ENCODE measurements at regions not wholly inside any gene's neighbourhood (a gene's known extent, or its start where the extent isn't known, plus 50 kb on each side); places are given as distances from the start of the nearest gene placed in this dataset.

DNA sequence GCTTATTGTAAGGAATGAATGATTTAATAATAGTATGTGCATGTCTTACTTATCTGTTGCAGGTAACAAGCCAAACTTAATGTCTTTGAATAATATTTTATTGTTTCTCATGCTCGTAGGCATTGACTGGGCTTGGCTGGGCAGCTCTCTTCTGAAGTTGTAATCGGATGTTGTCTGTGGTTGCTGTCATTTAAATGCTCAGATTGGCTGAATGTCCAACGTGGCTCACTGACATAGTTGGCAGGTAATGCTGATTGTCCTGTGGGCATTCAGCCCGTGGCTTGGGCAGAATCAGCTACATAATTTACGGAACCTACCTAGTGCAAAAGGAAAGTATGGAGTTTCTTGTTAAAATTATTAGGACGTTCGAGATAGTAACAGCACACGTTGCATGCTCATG lies 297.4 kb upstream of the GBE1 start:
- ATAC-seq (no peak), DNase-seq (ENCODE audit: low spot score) (no peak)
- Histone ChIP-seq H3F3A (replicated peaks; ENCODE audit: low read depth) (no peaks in the 10 kb centered on the region), H3K27me3 (ENCODE audit: insufficient read depth) (no peaks in the 10 kb centered on the region), H3K27ac (ENCODE audit: low read depth) (no peak overlapping the region), H3K79me2 (replicated peaks; ENCODE audit: insufficient read depth) (no peaks in the 10 kb centered on the region), H3K4me1 (ENCODE audit: insufficient read depth) (no peaks in the 10 kb centered on the region), H2AFZ (no peak overlapping the region), H3K4me3 (no peak overlapping the region), H4K20me1 (replicated peaks; ENCODE audit: insufficient read depth) (no peaks in the 10 kb centered on the region; the same call in 1 of the 2 replicates), H3K9me2 (ENCODE audit: insufficient read depth) (no peaks in the 10 kb centered on the region), H3K4me2 (no peak overlapping the region), H3K36me3 (ENCODE audit: insufficient read depth) (no peaks in the 10 kb centered on the region)
- H3K27ac Mint-ChIP-seq = no peak overlapping the region
- no peaks in the 10 kb centered on the region for H3K27me3 Mint-ChIP-seq (ENCODE audit: insufficient read depth, low read depth, poor library complexity)
- no peaks in the 10 kb centered on the region for H3K4me1 Mint-ChIP-seq
- no peak overlapping the region for H3K4me3 Mint-ChIP-seq
- no peaks in the 10 kb centered on the region for H3K36me3 Mint-ChIP-seq (ENCODE audit: low read depth)
- TF ChIP-seq, protein P1, sequence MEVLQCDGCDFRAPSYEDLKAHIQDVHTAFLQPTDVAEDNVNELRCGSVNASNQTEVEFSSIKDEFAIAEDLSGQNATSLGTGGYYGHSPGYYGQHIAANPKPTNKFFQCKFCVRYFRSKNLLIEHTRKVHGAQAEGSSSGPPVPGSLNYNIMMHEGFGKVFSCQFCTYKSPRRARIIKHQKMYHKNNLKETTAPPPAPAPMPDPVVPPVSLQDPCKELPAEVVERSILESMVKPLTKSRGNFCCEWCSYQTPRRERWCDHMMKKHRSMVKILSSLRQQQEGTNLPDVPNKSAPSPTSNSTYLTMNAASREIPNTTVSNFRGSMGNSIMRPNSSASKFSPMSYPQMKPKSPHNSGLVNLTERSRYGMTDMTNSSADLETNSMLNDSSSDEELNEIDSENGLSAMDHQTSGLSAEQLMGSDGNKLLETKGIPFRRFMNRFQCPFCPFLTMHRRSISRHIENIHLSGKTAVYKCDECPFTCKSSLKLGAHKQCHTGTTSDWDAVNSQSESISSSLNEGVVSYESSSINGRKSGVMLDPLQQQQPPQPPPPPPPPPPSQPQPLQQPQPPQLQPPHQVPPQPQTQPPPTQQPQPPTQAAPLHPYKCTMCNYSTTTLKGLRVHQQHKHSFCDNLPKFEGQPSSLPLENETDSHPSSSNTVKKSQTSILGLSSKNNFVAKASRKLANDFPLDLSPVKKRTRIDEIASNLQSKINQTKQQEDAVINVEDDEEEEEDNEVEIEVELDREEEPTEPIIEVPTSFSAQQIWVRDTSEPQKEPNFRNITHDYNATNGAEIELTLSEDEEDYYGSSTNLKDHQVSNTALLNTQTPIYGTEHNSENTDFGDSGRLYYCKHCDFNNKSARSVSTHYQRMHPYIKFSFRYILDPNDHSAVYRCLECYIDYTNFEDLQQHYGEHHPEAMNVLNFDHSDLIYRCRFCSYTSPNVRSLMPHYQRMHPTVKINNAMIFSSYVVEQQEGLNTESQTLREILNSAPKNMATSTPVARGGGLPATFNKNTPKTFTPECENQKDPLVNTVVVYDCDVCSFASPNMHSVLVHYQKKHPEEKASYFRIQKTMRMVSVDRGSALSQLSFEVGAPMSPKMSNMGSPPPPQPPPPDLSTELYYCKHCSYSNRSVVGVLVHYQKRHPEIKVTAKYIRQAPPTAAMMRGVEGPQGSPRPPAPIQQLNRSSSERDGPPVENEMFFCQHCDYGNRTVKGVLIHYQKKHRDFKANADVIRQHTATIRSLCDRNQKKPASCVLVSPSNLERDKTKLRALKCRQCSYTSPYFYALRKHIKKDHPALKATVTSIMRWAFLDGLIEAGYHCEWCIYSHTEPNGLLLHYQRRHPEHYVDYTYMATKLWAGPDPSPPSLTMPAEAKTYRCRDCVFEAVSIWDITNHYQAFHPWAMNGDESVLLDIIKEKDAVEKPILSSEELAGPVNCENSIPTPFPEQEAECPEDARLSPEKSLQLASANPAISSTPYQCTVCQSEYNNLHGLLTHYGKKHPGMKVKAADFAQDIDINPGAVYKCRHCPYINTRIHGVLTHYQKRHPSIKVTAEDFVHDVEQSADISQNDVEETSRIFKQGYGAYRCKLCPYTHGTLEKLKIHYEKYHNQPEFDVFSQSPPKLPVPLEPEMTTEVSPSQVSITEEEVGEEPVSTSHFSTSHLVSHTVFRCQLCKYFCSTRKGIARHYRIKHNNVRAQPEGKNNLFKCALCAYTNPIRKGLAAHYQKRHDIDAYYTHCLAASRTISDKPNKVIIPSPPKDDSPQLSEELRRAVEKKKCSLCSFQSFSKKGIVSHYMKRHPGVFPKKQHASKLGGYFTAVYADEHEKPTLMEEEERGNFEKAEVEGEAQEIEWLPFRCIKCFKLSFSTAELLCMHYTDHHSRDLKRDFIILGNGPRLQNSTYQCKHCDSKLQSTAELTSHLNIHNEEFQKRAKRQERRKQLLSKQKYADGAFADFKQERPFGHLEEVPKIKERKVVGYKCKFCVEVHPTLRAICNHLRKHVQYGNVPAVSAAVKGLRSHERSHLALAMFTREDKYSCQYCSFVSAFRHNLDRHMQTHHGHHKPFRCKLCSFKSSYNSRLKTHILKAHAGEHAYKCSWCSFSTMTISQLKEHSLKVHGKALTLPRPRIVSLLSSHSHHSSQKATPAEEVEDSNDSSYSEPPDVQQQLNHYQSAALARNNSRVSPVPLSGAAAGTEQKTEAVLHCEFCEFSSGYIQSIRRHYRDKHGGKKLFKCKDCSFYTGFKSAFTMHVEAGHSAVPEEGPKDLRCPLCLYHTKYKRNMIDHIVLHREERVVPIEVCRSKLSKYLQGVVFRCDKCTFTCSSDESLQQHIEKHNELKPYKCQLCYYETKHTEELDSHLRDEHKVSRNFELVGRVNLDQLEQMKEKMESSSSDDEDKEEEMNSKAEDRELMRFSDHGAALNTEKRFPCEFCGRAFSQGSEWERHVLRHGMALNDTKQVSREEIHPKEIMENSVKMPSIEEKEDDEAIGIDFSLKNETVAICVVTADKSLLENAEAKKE (CRISPR knock-in tag; IDR thresholded peaks at IDR 0.05) = no peak
- TF ChIP-seq EZH2 (IDR thresholded peaks at IDR 0.05; ENCODE audit: low read depth, unreplicated experiment) = no peak
- TF ChIP-seq EZH2phosphoT487 (IDR thresholded peaks at IDR 0.05; ENCODE audit: unreplicated experiment) = no peak
- no peak for TF ChIP-seq POLR2AphosphoS5 (IDR thresholded peaks at IDR 0.05; ENCODE audit: low read depth)
- TF ChIP-seq JUNB (IDR thresholded peaks at IDR 0.05; ENCODE audit: unreplicated experiment) = no peak
- TF ChIP-seq CTCF (conservative IDR thresholded peaks at IDR 0.05; ENCODE audit: low read depth in 2 of 2) = no peak
- TF ChIP-seq STAT1 (IDR thresholded peaks at IDR 0.05; ENCODE audit: unreplicated experiment) = no peak
- no peak for TF ChIP-seq NANOG (IDR thresholded peaks at IDR 0.05; ENCODE audit: borderline replicate concordance)
- TF ChIP-seq, protein P2, sequence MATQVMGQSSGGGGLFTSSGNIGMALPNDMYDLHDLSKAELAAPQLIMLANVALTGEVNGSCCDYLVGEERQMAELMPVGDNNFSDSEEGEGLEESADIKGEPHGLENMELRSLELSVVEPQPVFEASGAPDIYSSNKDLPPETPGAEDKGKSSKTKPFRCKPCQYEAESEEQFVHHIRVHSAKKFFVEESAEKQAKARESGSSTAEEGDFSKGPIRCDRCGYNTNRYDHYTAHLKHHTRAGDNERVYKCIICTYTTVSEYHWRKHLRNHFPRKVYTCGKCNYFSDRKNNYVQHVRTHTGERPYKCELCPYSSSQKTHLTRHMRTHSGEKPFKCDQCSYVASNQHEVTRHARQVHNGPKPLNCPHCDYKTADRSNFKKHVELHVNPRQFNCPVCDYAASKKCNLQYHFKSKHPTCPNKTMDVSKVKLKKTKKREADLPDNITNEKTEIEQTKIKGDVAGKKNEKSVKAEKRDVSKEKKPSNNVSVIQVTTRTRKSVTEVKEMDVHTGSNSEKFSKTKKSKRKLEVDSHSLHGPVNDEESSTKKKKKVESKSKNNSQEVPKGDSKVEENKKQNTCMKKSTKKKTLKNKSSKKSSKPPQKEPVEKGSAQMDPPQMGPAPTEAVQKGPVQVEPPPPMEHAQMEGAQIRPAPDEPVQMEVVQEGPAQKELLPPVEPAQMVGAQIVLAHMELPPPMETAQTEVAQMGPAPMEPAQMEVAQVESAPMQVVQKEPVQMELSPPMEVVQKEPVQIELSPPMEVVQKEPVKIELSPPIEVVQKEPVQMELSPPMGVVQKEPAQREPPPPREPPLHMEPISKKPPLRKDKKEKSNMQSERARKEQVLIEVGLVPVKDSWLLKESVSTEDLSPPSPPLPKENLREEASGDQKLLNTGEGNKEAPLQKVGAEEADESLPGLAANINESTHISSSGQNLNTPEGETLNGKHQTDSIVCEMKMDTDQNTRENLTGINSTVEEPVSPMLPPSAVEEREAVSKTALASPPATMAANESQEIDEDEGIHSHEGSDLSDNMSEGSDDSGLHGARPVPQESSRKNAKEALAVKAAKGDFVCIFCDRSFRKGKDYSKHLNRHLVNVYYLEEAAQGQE (IDR thresholded peaks at IDR 0.05; ENCODE audit: unreplicated experiment) = no peak
- TF ChIP-seq ZNF331 (CRISPR knock-in tag; IDR thresholded peaks at IDR 0.05; ENCODE audit: low read depth) = no peak
- no peak for TF ChIP-seq ZNF114 (CRISPR knock-in tag; IDR thresholded peaks at IDR 0.05)
- TF ChIP-seq, protein P3, sequence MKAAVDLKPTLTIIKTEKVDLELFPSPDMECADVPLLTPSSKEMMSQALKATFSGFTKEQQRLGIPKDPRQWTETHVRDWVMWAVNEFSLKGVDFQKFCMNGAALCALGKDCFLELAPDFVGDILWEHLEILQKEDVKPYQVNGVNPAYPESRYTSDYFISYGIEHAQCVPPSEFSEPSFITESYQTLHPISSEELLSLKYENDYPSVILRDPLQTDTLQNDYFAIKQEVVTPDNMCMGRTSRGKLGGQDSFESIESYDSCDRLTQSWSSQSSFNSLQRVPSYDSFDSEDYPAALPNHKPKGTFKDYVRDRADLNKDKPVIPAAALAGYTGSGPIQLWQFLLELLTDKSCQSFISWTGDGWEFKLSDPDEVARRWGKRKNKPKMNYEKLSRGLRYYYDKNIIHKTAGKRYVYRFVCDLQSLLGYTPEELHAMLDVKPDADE (IDR thresholded peaks at IDR 0.05) = no peak
- no peak for TF ChIP-seq CREB1 (CRISPR knock-in tag; IDR thresholded peaks at IDR 0.05; ENCODE audit: low read depth)
- no peaks in the 10 kb centered on the region for H3K9me3 Mint-ChIP-seq
